ENCODE measurements at regions not wholly inside any gene's neighbourhood (a gene's known extent, or its start where the extent isn't known, plus 50 kb on each side); places are given as distances from the start of the nearest gene placed in this dataset.

GRCh38 chr1:244958593-244958992, 94.2 kb upstream of the HNRNPU start:
- no peak for TF ChIP-seq TEAD4 (IDR thresholded peaks at IDR 0.05)
- no peak for TF ChIP-seq CREB1 (IDR thresholded peaks at IDR 0.05; ENCODE audit: low read depth)
- TF ChIP-seq YY1 (IDR thresholded peaks at IDR 0.05; ENCODE audit: low read depth): no peak
- no peak for TF ChIP-seq EGR1 (IDR thresholded peaks at IDR 0.05)
- TF ChIP-seq ZBTB7A (IDR thresholded peaks at IDR 0.05; ENCODE audit: low read depth): no peak
- no peak for TF ChIP-seq EP300 (IDR thresholded peaks at IDR 0.05; ENCODE audit: borderline replicate concordance)
- TF ChIP-seq USF1 (IDR thresholded peaks at IDR 0.05): no peak
- TF ChIP-seq CEBPB (IDR thresholded peaks at IDR 0.05): no peak
- TF ChIP-seq TCF12 (IDR thresholded peaks at IDR 0.05; ENCODE audit: low read depth): no peak
- no peak for TF ChIP-seq REST (IDR thresholded peaks at IDR 0.05; ENCODE audit: low read depth)

- TF ChIP-seq FOXM1 (IDR thresholded peaks at IDR 0.05; ENCODE audit: borderline replicate concordance, low read depth): no peak
- no peak for TF ChIP-seq YY1 (IDR thresholded peaks at IDR 0.05; ENCODE audit: low read depth)
- no peak for TF ChIP-seq TCF12 (IDR thresholded peaks at IDR 0.05; ENCODE audit: low read depth)
- TF ChIP-seq MAX (IDR thresholded peaks at IDR 0.05): no peak
- no peak for TF ChIP-seq RAD21 (IDR thresholded peaks at IDR 0.05; ENCODE audit: low read depth)
- no peak for TF ChIP-seq NFIC (IDR thresholded peaks at IDR 0.05)
- TF ChIP-seq USF1 (IDR thresholded peaks at IDR 0.05): no peak
- TF ChIP-seq TEAD4 (IDR thresholded peaks at IDR 0.05): no peak
- TF ChIP-seq EP300 (IDR thresholded peaks at IDR 0.05; ENCODE audit: borderline replicate concordance): no peak
- no peak for TF ChIP-seq TAF1 (IDR thresholded peaks at IDR 0.05; ENCODE audit: low read depth)
- TF ChIP-seq ZBTB7A (IDR thresholded peaks at IDR 0.05; ENCODE audit: low read depth): no peak
- TF ChIP-seq CEBPB (IDR thresholded peaks at IDR 0.05): no peak
- no peak for TF ChIP-seq REST (IDR thresholded peaks at IDR 0.05; ENCODE audit: low read depth)
- no peak for TF ChIP-seq EGR1 (IDR thresholded peaks at IDR 0.05)
- TF ChIP-seq CREB1 (IDR thresholded peaks at IDR 0.05; ENCODE audit: low read depth): no peak
Measured at GRCh38 chr1:244957525-244957924, 93.2 kb upstream of the HNRNPU start.

GRCh38 chr1:244957122-244957521, 92.8 kb upstream of the HNRNPU start:
- TF ChIP-seq FOXM1 (IDR thresholded peaks at IDR 0.05; ENCODE audit: borderline replicate concordance, low read depth) (no peak), MAX (IDR thresholded peaks at IDR 0.05) (no peak), TCF12 (IDR thresholded peaks at IDR 0.05; ENCODE audit: low read depth) (no peak), TEAD4 (IDR thresholded peaks at IDR 0.05) (no peak)

GRCh38 chr1:244955661-244956060, 91.3 kb upstream of the HNRNPU start:
- TF ChIP-seq ZBTB7A (IDR thresholded peaks at IDR 0.05; ENCODE audit: low read depth) (no peak), FOXM1 (IDR thresholded peaks at IDR 0.05; ENCODE audit: borderline replicate concordance, low read depth) (no peak), YY1 (IDR thresholded peaks at IDR 0.05; ENCODE audit: low read depth) (no peak)

GRCh38 chr1:244954359-244954758, 90.0 kb upstream of the HNRNPU start:
- TF ChIP-seq CEBPB (IDR thresholded peaks at IDR 0.05) (no peak), REST (IDR thresholded peaks at IDR 0.05; ENCODE audit: low read depth) (no peak), EGR1 (IDR thresholded peaks at IDR 0.05) (no peak), CREB1 (IDR thresholded peaks at IDR 0.05; ENCODE audit: low read depth) (no peak), MAX (IDR thresholded peaks at IDR 0.05) (no peak), ZBTB7A (IDR thresholded peaks at IDR 0.05; ENCODE audit: low read depth) (no peak), RAD21 (IDR thresholded peaks at IDR 0.05; ENCODE audit: low read depth) (no peak), FOXM1 (IDR thresholded peaks at IDR 0.05; ENCODE audit: borderline replicate concordance, low read depth) (no peak), EP300 (IDR thresholded peaks at IDR 0.05; ENCODE audit: borderline replicate concordance) (no peak), YY1 (IDR thresholded peaks at IDR 0.05; ENCODE audit: low read depth) (no peak), NFIC (IDR thresholded peaks at IDR 0.05) (no peak), TCF12 (IDR thresholded peaks at IDR 0.05; ENCODE audit: low read depth) (no peak)

All from Ishikawa (cell line).